ENCODE measurements at regions not wholly inside any gene's neighbourhood (a gene's known extent, or its start where the extent isn't known, plus 50 kb on each side); places are given as distances from the start of the nearest gene placed in this dataset.

- Histone ChIP-seq H3K27ac (ENCODE audit: low read length) (no peak overlapping the region), H3K4me3 (ENCODE audit: low read length in 2 of 2) (no peak overlapping the region), H3K4me1 (ENCODE audit: control insufficient read depth, insufficient read depth, low read length) (no peaks in the 10 kb centered on the region), H3K9me3 (ENCODE audit: control insufficient read depth in 2 of 2, low read length in 2 of 2) (no peaks in the 10 kb centered on the region), H3K27me3 (ENCODE audit: control insufficient read depth in 1 of 2, insufficient read depth in 2 of 2, low read length in 2 of 2) (no peaks in the 10 kb centered on the region), H3K9ac (ENCODE audit: low read length in 2 of 2) (no peak overlapping the region), H3K36me3 (ENCODE audit: control insufficient read depth in 2 of 2, insufficient read depth in 2 of 2, low read length in 2 of 2) (no peaks in the 10 kb centered on the region)
Observed at GRCh38 chr5:93909356-93909755, 168.0 kb upstream of the POU5F2 start.

GRCh38 chr5:93904917-93905316, 163.5 kb upstream of the POU5F2 start:
- H3K27me3 ChIP-seq (ENCODE audit: control insufficient read depth in 1 of 2, insufficient read depth in 2 of 2, low read length in 2 of 2), result no peaks in the 10 kb centered on the region
- H3K4me3 ChIP-seq (ENCODE audit: low read length in 2 of 2), result no peak overlapping the region
- H3K9me3 ChIP-seq (ENCODE audit: control insufficient read depth in 2 of 2, low read length in 2 of 2), result no peaks in the 10 kb centered on the region
- no peaks in the 10 kb centered on the region for H3K4me1 ChIP-seq (ENCODE audit: control insufficient read depth, insufficient read depth, low read length)
- H3K36me3 ChIP-seq (ENCODE audit: control insufficient read depth in 2 of 2, insufficient read depth in 2 of 2, low read length in 2 of 2), result no peaks in the 10 kb centered on the region
- no peak overlapping the region for H3K9ac ChIP-seq (ENCODE audit: low read length in 2 of 2)
- no peak overlapping the region for H3K27ac ChIP-seq (ENCODE audit: low read length)

- Histone ChIP-seq H3K36me3 (ENCODE audit: control insufficient read depth in 2 of 2, insufficient read depth in 2 of 2, low read length in 2 of 2) (no peaks in the 10 kb centered on the region), H3K4me3 (ENCODE audit: low read length in 2 of 2) (no peak overlapping the region), H3K9ac (ENCODE audit: low read length in 2 of 2) (no peak overlapping the region), H3K27me3 (ENCODE audit: control insufficient read depth in 1 of 2, insufficient read depth in 2 of 2, low read length in 2 of 2) (no peaks in the 10 kb centered on the region), H3K27ac (ENCODE audit: low read length) (no peak overlapping the region), H3K9me3 (ENCODE audit: control insufficient read depth in 2 of 2, low read length in 2 of 2) (no peaks in the 10 kb centered on the region), H3K4me1 (ENCODE audit: control insufficient read depth, insufficient read depth, low read length) (no peaks in the 10 kb centered on the region)
Observed at GRCh38 chr5:93902288-93902687, 160.9 kb upstream of the POU5F2 start.

- Histone ChIP-seq H3K4me1 (ENCODE audit: control insufficient read depth, insufficient read depth, low read length) (no peaks in the 10 kb centered on the region), H3K9me3 (ENCODE audit: control insufficient read depth in 2 of 2, low read length in 2 of 2) (no peaks in the 10 kb centered on the region), H3K9ac (ENCODE audit: low read length in 2 of 2) (no peak overlapping the region), H3K36me3 (ENCODE audit: control insufficient read depth in 2 of 2, insufficient read depth in 2 of 2, low read length in 2 of 2) (no peaks in the 10 kb centered on the region), H3K27me3 (ENCODE audit: control insufficient read depth in 1 of 2, insufficient read depth in 2 of 2, low read length in 2 of 2) (no peaks in the 10 kb centered on the region), H3K27ac (ENCODE audit: low read length) (no peak overlapping the region), H3K4me3 (ENCODE audit: low read length in 2 of 2) (no peak overlapping the region)
Observed at GRCh38 chr5:93899026-93899600, 157.7 kb upstream of the POU5F2 start.

- Histone ChIP-seq H3K27me3 (ENCODE audit: control insufficient read depth in 1 of 2, insufficient read depth in 2 of 2, low read length in 2 of 2) (no peaks in the 10 kb centered on the region), H3K4me1 (ENCODE audit: control insufficient read depth, insufficient read depth, low read length) (peaks cover 5% of the 10 kb centered on the region), H3K4me3 (ENCODE audit: low read length in 2 of 2) (no peak overlapping the region), H3K36me3 (ENCODE audit: control insufficient read depth in 2 of 2, insufficient read depth in 2 of 2, low read length in 2 of 2) (no peaks in the 10 kb centered on the region), H3K9me3 (ENCODE audit: control insufficient read depth in 2 of 2, low read length in 2 of 2) (no peaks in the 10 kb centered on the region), H3K9ac (ENCODE audit: low read length in 2 of 2) (no peak overlapping the region), H3K27ac (ENCODE audit: low read length) (no peak overlapping the region)
Observed at GRCh38 chr5:93894601-93895354, 153.4 kb upstream of the POU5F2 start.

- H3K4me3 ChIP-seq (ENCODE audit: low read length in 2 of 2), result no peak overlapping the region
- H3K9me3 ChIP-seq (ENCODE audit: control insufficient read depth in 2 of 2, low read length in 2 of 2), result no peaks in the 10 kb centered on the region
- no peak overlapping the region for H3K27ac ChIP-seq (ENCODE audit: low read length)
- no peaks in the 10 kb centered on the region for H3K27me3 ChIP-seq (ENCODE audit: control insufficient read depth in 1 of 2, insufficient read depth in 2 of 2, low read length in 2 of 2)
- H3K36me3 ChIP-seq (ENCODE audit: control insufficient read depth in 2 of 2, insufficient read depth in 2 of 2, low read length in 2 of 2), result no peaks in the 10 kb centered on the region
- H3K9ac ChIP-seq (ENCODE audit: low read length in 2 of 2), result no peak overlapping the region
- peaks cover 5% of the 10 kb centered on the region for H3K4me1 ChIP-seq (ENCODE audit: control insufficient read depth, insufficient read depth, low read length)
Observed at GRCh38 chr5:93893075-93893474, 151.7 kb upstream of the POU5F2 start.

- no peak overlapping the region for H3K27ac ChIP-seq (ENCODE audit: low read length)
Observed at GRCh38 chr5:93892481-93892880, 151.1 kb upstream of the POU5F2 start.

GRCh38 chr5:93891491-93892480, 150.4 kb upstream of the POU5F2 start:
- Histone ChIP-seq H3K36me3 (ENCODE audit: control insufficient read depth in 2 of 2, insufficient read depth in 2 of 2, low read length in 2 of 2) (no peaks in the 10 kb centered on the region), H3K27me3 (ENCODE audit: control insufficient read depth in 1 of 2, insufficient read depth in 2 of 2, low read length in 2 of 2) (no peaks in the 10 kb centered on the region), H3K9me3 (ENCODE audit: control insufficient read depth in 2 of 2, low read length in 2 of 2) (no peaks in the 10 kb centered on the region), H3K4me1 (ENCODE audit: control insufficient read depth, insufficient read depth, low read length) (peaks cover 5% of the 10 kb centered on the region), H3K4me3 (ENCODE audit: low read length in 2 of 2) (no peak overlapping the region), H3K9ac (ENCODE audit: low read length in 2 of 2) (no peak overlapping the region), H3K27ac (ENCODE audit: low read length) (no peak overlapping the region)

More at GRCh38 chr5:93892481-93892880, 151.1 kb upstream of the POU5F2 start:
- Histone ChIP-seq H3K9me3 (ENCODE audit: control insufficient read depth in 2 of 2, low read length in 2 of 2) (no peaks in the 10 kb centered on the region), H3K9ac (ENCODE audit: low read length in 2 of 2) (no peak overlapping the region), H3K36me3 (ENCODE audit: control insufficient read depth in 2 of 2, insufficient read depth in 2 of 2, low read length in 2 of 2) (no peaks in the 10 kb centered on the region), H3K27me3 (ENCODE audit: control insufficient read depth in 1 of 2, insufficient read depth in 2 of 2, low read length in 2 of 2) (no peaks in the 10 kb centered on the region), H3K4me1 (ENCODE audit: control insufficient read depth, insufficient read depth, low read length) (peaks cover 5% of the 10 kb centered on the region), H3K4me3 (ENCODE audit: low read length in 2 of 2) (no peak overlapping the region)

GRCh38 chr5:93890657-93891056, 149.3 kb upstream of the POU5F2 start:
- Histone ChIP-seq H3K36me3 (ENCODE audit: control insufficient read depth in 2 of 2, insufficient read depth in 2 of 2, low read length in 2 of 2) (no peaks in the 10 kb centered on the region), H3K9ac (ENCODE audit: low read length in 2 of 2) (no peak overlapping the region), H3K27me3 (ENCODE audit: control insufficient read depth in 1 of 2, insufficient read depth in 2 of 2, low read length in 2 of 2) (no peaks in the 10 kb centered on the region), H3K9me3 (ENCODE audit: control insufficient read depth in 2 of 2, low read length in 2 of 2) (no peaks in the 10 kb centered on the region), H3K4me3 (ENCODE audit: low read length in 2 of 2) (no peak overlapping the region), H3K27ac (ENCODE audit: low read length) (peak overlapping the region; percentile 3), H3K4me1 (ENCODE audit: control insufficient read depth, insufficient read depth, low read length) (peaks cover 5% of the 10 kb centered on the region)

GRCh38 chr5:93887678-93888077, 146.3 kb upstream of the POU5F2 start:
- no peaks in the 10 kb centered on the region for H3K9me3 ChIP-seq (ENCODE audit: control insufficient read depth in 2 of 2, low read length in 2 of 2)
- H3K4me1 ChIP-seq (ENCODE audit: control insufficient read depth, insufficient read depth, low read length), result peaks cover 5% of the 10 kb centered on the region
- H3K36me3 ChIP-seq (ENCODE audit: control insufficient read depth in 2 of 2, insufficient read depth in 2 of 2, low read length in 2 of 2), result no peaks in the 10 kb centered on the region
- no peak overlapping the region for H3K4me3 ChIP-seq (ENCODE audit: low read length in 2 of 2)
- no peak overlapping the region for H3K27ac ChIP-seq (ENCODE audit: low read length)
- H3K27me3 ChIP-seq (ENCODE audit: control insufficient read depth in 1 of 2, insufficient read depth in 2 of 2, low read length in 2 of 2), result no peaks in the 10 kb centered on the region
- no peak overlapping the region for H3K9ac ChIP-seq (ENCODE audit: low read length in 2 of 2)
